ENCODE measurements at regions not wholly inside any gene's neighbourhood (a gene's known extent, or its start where the extent isn't known, plus 50 kb on each side); places are given as distances from the start of the nearest gene placed in this dataset.

DNA sequence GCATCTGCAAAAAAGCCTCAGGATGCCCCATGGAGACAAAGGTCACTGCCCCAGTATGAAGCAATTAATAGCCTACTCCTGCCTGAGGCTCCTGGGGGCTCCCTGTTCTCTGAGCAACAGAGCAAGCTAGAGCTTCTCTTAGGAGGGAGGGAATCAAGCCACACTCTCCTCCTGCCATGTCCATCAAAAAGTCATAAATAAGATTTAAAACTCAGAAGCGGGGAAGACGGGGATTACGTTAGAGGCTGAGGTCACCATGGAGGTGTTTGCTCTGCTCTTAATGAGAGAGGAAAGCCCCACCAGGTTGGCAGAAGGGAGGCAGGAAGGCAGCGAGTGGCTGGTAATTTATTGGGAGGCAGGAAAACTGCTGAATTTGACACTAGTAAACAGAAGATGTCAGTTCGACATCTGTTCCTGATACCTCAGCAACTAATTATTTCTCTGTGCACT is 98.4 kb upstream of the TNR start:
- TF ChIP-seq MYC (IDR thresholded peaks at IDR 0.05; ENCODE audit: low read depth, low read length) (no peak), POLR2A (IDR thresholded peaks at IDR 0.05; ENCODE audit: extremely low read depth, insufficient read length) (no peak)
- TF ChIP-seq, protein P1, sequence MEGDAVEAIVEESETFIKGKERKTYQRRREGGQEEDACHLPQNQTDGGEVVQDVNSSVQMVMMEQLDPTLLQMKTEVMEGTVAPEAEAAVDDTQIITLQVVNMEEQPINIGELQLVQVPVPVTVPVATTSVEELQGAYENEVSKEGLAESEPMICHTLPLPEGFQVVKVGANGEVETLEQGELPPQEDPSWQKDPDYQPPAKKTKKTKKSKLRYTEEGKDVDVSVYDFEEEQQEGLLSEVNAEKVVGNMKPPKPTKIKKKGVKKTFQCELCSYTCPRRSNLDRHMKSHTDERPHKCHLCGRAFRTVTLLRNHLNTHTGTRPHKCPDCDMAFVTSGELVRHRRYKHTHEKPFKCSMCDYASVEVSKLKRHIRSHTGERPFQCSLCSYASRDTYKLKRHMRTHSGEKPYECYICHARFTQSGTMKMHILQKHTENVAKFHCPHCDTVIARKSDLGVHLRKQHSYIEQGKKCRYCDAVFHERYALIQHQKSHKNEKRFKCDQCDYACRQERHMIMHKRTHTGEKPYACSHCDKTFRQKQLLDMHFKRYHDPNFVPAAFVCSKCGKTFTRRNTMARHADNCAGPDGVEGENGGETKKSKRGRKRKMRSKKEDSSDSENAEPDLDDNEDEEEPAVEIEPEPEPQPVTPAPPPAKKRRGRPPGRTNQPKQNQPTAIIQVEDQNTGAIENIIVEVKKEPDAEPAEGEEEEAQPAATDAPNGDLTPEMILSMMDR (IDR thresholded peaks at IDR 0.05; ENCODE audit: low read depth, low read length): no peak

Measured in NB4 (cell line).